ENCODE measurements at regions not wholly inside any gene's neighbourhood (a gene's known extent, or its start where the extent isn't known, plus 50 kb on each side); places are given as distances from the start of the nearest gene placed in this dataset.

- TF ChIP-seq YY1 (IDR thresholded peaks at IDR 0.05; ENCODE audit: insufficient read depth, insufficient read length) (no peak), SUZ12 (IDR thresholded peaks at IDR 0.05; ENCODE audit: extremely low read depth, insufficient read depth, insufficient read length) (no peak), ZNF274 (IDR thresholded peaks at IDR 0.05; ENCODE audit: low read depth, low read length) (no peak)
These were observed 1753.7 kb upstream of the AGA start for GRCh38 chr4:179195887-179196286.

Measured in NT2/D1 (cell line).